ENCODE measurements at regions not wholly inside any gene's neighbourhood (a gene's known extent, or its start where the extent isn't known, plus 50 kb on each side); places are given as distances from the start of the nearest gene placed in this dataset.

GRCh38 chr17:13120864-13121263 is 103.0 kb upstream of the ELAC2 start:
- TF ChIP-seq GATA2 (IDR thresholded peaks at IDR 0.05; ENCODE audit: low read depth, low read length) = no peak
- no peak for TF ChIP-seq GATA3 (IDR thresholded peaks at IDR 0.05; ENCODE audit: low read depth, low read length)

DNA sequence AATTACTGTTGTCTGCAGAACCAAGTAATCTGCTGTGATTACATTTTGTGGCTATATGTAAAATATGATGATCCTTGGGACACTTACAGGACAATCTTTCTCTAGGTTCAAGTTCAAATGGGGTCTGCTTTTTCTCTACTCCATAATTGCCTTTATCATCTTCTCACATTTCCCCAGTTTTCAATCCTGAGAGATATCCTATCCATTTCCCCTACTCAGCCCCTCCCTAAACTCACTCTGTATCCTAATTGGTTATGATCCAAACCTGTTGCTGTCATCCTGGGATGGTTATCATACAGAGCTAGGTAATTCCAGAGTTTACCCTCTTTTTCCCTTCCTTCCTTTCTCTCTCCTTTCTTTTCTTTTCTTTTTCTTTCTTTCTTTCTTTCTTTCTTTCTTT is 100.5 kb upstream of the ELAC2 start:
- TF ChIP-seq GATA3 (IDR thresholded peaks at IDR 0.05; ENCODE audit: low read depth, low read length) (no peak), GATA2 (IDR thresholded peaks at IDR 0.05; ENCODE audit: low read depth, low read length) (no peak)

DNA sequence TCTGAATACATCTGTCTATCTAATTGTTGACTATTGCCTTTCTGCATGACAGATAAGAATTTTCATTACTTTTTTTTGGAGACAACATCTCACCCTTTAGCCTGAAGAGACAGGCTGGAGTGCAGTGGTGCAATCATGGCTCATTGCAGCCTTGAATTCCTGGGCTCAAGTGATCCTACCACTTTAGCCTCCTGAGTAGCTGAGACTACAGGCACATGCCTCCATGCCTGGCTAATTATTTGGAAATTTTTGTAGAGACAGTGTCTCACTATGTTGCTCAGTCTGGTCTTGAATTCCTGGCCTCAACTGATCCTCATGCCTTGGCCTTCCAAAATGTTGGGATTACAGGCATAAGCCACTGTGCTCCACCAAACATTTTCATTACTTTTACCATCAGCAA is 99.8 kb upstream of the ELAC2 start:
- TF ChIP-seq GATA3 (IDR thresholded peaks at IDR 0.05; ENCODE audit: low read depth, low read length) (no peak), GATA2 (IDR thresholded peaks at IDR 0.05; ENCODE audit: low read depth, low read length) (no peak)

- TF ChIP-seq GATA2 (IDR thresholded peaks at IDR 0.05; ENCODE audit: low read depth, low read length) (no peak), GATA3 (IDR thresholded peaks at IDR 0.05; ENCODE audit: low read depth, low read length) (no peak)
Measured at GRCh38 chr17:13114601-13115031, 96.8 kb upstream of the ELAC2 start.

GRCh38 chr17:13113821-13114525 is 96.1 kb upstream of the ELAC2 start:
- no peak for TF ChIP-seq GATA2 (IDR thresholded peaks at IDR 0.05; ENCODE audit: low read depth, low read length)
- TF ChIP-seq GATA3 (IDR thresholded peaks at IDR 0.05; ENCODE audit: low read depth, low read length) = no peak

- TF ChIP-seq GATA3 (IDR thresholded peaks at IDR 0.05; ENCODE audit: low read depth, low read length) (no peak), GATA2 (IDR thresholded peaks at IDR 0.05; ENCODE audit: low read depth, low read length) (no peak)
Measured at GRCh38 chr17:13107676-13108235, 89.9 kb upstream of the ELAC2 start.

DNA sequence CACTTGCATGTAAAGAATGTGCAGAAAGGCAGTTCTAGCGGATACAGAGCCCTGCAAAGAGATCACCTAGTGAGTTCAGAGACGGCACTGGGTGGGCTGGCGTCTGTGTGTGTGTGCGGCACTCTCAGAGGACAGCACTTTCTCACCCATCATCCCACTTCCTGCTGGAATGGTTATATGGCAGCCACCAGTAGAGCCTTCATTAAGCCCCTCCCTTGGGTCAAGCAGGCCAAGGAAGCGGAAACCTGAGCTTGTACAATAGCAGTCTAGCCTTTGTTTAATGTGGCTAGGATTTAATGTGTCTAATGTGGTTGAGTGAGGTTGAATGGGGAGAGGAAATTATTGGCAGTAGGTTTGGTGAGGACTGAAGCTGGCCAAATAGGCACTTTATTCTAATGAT is 88.3 kb upstream of the ELAC2 start:
- no peak for TF ChIP-seq GATA3 (IDR thresholded peaks at IDR 0.05; ENCODE audit: low read depth, low read length)
- no peak for TF ChIP-seq GATA2 (IDR thresholded peaks at IDR 0.05; ENCODE audit: low read depth, low read length)

GRCh38 chr17:13104576-13104975 is 86.7 kb upstream of the ELAC2 start:
- TF ChIP-seq GATA3 (IDR thresholded peaks at IDR 0.05; ENCODE audit: low read depth, low read length) = no peak
- TF ChIP-seq GATA2 (IDR thresholded peaks at IDR 0.05; ENCODE audit: low read depth, low read length) = no peak

GRCh38 chr17:13102477-13102876 is 84.7 kb upstream of the ELAC2 start:
- TF ChIP-seq GATA2 (IDR thresholded peaks at IDR 0.05; ENCODE audit: low read depth, low read length) (no peak), GATA3 (IDR thresholded peaks at IDR 0.05; ENCODE audit: low read depth, low read length) (no peak)

DNA sequence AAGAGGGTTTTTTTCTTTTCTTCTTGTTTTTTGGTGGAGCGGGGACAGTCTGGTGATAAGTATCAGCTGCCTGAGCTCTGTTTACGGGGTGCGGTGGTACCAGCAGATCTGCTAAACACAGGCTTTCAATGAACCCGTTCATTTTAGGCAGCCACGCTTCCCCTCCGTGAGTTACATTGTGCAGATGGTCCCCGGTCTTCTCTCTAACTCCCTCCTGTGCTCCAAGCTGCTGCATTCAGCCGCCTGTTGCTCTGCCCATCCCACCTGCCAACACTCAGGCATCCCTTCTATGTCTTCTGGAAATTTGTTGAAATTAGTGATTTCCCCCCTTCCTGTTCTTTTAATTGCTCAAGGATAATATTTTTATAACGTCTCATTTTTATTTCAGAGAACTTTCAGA is 82.1 kb upstream of the ELAC2 start:
- TF ChIP-seq GATA3 (IDR thresholded peaks at IDR 0.05; ENCODE audit: low read depth, low read length) (no peak), GATA2 (IDR thresholded peaks at IDR 0.05; ENCODE audit: low read depth, low read length) (no peak)

DNA sequence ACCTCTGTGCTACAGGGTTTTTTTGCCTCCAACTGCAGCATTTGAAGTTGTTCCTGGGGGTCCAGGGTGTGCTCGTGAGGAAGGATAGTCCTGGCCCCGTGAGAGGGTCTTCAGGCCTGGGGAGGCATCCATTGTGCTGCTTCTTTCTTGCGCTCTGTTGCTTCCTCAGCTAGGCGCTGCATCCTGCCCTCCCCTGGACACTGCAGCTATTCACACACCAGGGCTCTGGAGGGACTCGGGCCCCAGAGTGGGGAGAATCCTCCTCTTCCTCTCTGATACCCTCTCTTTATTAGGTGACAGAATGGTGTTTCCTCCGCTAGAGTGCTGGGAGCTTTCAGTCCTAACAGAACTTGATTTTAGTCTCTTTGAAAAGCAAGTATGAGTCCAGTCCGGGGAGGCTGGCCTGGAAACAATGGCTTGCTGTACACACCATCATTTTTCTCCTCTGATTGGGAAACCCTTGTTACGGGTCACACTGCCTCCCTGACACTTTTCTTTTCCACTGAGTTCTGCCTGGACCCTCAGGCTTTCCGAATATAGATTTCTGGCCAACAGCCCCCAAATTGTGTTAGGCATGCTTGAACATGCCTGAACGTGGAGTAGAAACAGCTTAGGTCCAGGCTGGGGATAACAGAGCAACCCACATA is 81.4 kb upstream of the ELAC2 start:
- no peak for TF ChIP-seq GATA3 (IDR thresholded peaks at IDR 0.05; ENCODE audit: low read depth, low read length)

DNA sequence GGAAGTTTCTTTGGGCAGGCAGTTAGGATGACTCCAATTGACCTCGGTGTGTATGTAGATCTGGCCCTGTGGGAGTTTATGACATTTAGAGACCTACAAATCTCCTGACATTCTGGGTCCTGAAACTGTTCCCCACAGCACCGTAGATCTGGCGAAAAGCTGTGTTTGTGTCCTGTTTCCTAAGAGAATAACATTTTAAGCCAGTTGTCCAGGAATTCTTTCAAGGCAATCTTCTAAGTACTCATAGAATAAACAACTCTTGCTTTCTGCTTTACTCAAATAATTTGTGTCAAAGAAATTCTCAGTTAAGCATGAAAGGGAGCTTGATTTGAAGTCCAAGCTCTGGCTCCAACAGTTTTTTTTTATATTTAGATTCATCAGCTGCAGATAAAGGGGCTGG is 78.5 kb upstream of the ELAC2 start:
- TF ChIP-seq GATA3 (IDR thresholded peaks at IDR 0.05; ENCODE audit: low read depth, low read length) (no peak), GATA2 (IDR thresholded peaks at IDR 0.05; ENCODE audit: low read depth, low read length) (no peak)

DNA sequence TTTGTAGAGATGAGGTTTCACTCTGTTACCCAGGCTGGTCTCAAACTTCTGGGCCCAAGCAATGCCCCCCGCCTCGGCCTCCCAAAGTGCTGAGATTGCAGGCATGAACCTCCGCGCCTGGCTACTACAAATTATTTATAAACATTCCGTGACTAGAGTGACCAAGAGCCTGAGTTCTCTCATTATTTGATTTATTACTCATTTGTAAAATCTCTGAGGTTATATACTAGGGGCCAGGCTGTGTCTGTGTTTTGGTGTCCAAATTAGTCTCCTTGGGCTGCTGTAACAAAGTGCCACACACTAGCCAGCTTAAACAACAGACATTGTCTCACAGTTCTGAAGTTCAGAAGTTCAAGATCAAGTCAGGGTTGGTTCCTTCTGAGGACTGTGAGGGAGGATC is 70.8 kb upstream of the ELAC2 start:
- TF ChIP-seq GATA2 (IDR thresholded peaks at IDR 0.05; ENCODE audit: low read depth, low read length) = no peak
- no peak for TF ChIP-seq GATA3 (IDR thresholded peaks at IDR 0.05; ENCODE audit: low read depth, low read length)

GRCh38 chr17:13087802-13088201 is 70.0 kb upstream of the ELAC2 start:
- TF ChIP-seq GATA2 (IDR thresholded peaks at IDR 0.05; ENCODE audit: low read depth, low read length) (no peak), GATA3 (IDR thresholded peaks at IDR 0.05; ENCODE audit: low read depth, low read length) (no peak)

DNA sequence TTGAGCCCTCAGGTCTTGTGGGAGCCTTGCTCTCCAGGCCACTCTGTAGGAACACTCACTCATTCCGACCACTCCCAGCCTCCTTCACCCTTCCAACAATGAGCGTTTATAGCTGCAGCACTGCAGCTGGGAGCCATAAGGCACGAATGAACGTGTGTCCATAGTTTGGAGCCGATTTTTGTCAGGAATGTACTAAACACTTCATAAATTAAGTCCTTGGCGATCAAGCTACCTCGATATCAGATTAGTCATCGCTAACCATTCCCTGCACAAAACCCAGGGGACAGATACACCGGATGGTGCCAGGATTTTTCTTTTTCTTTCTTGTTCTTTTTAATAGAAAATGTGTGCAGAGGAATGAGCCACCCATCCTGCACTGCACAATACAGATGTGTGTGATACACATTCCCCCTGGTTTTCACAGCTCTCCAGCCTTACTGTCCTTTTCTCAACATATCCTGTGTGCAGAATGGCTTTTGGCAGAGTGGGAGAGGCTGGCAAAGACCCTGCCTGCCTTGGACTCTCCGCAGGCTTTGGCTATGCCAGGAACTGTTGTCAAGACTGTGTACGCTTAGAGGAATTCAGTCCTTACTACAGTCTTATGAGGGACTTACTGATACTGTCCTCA is 68.4 kb upstream of the ELAC2 start:
- TF ChIP-seq GATA2 (IDR thresholded peaks at IDR 0.05; ENCODE audit: low read depth, low read length) (no peak), GATA3 (IDR thresholded peaks at IDR 0.05; ENCODE audit: low read depth, low read length) (no peak)
